NCI-H82 treated with DMSO at 0.1 percent for 48 hours (cell line): ENCODE measurements at regions not wholly inside any gene's neighbourhood (a gene's known extent, or its start where the extent isn't known, plus 50 kb on each side); places are given as distances from the start of the nearest gene placed in this dataset.
"Not testable (repeated sequence)": the region's sequence is repeated elsewhere in the genome, so short reads cannot be mapped to it uniquely, and the experiment has no call there.

ENCODE experiments used
- DNase-seq: peaks from one replicate; lab custom pipeline; 2025; ENCODE audit not compliant: unreplicated experiment; lab: John Stamatoyannopoulos, UW

- DNase-seq: no peak
Measured at GRCh38 chr9:106784076-106784475, 78.9 kb upstream of the ZNF462 start.

GRCh38 chr9:106785200-106785599 is 77.8 kb upstream of the ZNF462 start:
- no peak for DNase-seq

GRCh38 chr9:106788021-106788420 is 74.9 kb upstream of the ZNF462 start:
- DNase-seq: not testable (repeated sequence)

GRCh38 chr9:106795031-106795430 is 67.9 kb upstream of the ZNF462 start:
- no peak for DNase-seq

GRCh38 chr9:106796771-106797170 is 66.2 kb upstream of the ZNF462 start:
- DNase-seq: no peak

- no peak for DNase-seq
Measured at GRCh38 chr9:106797299-106797698, 65.7 kb upstream of the ZNF462 start.

GRCh38 chr9:106798016-106798799 is 64.8 kb upstream of the ZNF462 start:
- no peak for DNase-seq

- no peak for DNase-seq
Measured at GRCh38 chr9:106799152-106799551, 63.8 kb upstream of the ZNF462 start.

GRCh38 chr9:106800701-106801270 is 62.2 kb upstream of the ZNF462 start:
- no peak for DNase-seq

- DNase-seq: no peak
Measured at GRCh38 chr9:106801816-106802215, 61.1 kb upstream of the ZNF462 start.
